ENCODE measurements at regions not wholly inside any gene's neighbourhood (a gene's known extent, or its start where the extent isn't known, plus 50 kb on each side); places are given as distances from the start of the nearest gene placed in this dataset.

DNA sequence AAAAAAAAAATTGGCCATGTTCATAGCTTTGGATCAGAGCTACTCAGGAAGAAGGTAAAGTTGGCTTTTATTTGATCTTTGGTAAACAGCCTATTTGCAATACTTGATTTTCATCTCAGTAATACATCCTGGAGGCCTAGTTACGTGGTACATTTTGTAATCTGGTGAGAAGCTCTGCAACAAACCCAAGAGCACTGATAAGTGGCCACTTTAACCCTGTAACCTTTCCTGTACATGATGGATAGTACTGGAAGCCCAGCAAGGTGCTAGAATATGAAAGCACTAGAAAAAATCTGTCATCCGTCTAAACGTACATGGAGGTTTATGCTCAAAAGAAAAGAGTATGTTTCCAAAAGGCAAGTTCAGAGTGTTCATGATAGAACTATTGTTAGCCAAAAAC lies 88.3 kb upstream of the BMP2K start:
- intact Hi-C loops (cut with DNase I; ENCODE audit: low total_unique reads) = no loop called here
- TF ChIP-seq, protein P1, sequence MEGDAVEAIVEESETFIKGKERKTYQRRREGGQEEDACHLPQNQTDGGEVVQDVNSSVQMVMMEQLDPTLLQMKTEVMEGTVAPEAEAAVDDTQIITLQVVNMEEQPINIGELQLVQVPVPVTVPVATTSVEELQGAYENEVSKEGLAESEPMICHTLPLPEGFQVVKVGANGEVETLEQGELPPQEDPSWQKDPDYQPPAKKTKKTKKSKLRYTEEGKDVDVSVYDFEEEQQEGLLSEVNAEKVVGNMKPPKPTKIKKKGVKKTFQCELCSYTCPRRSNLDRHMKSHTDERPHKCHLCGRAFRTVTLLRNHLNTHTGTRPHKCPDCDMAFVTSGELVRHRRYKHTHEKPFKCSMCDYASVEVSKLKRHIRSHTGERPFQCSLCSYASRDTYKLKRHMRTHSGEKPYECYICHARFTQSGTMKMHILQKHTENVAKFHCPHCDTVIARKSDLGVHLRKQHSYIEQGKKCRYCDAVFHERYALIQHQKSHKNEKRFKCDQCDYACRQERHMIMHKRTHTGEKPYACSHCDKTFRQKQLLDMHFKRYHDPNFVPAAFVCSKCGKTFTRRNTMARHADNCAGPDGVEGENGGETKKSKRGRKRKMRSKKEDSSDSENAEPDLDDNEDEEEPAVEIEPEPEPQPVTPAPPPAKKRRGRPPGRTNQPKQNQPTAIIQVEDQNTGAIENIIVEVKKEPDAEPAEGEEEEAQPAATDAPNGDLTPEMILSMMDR (IDR thresholded peaks at IDR 0.05) = no peak

DNA sequence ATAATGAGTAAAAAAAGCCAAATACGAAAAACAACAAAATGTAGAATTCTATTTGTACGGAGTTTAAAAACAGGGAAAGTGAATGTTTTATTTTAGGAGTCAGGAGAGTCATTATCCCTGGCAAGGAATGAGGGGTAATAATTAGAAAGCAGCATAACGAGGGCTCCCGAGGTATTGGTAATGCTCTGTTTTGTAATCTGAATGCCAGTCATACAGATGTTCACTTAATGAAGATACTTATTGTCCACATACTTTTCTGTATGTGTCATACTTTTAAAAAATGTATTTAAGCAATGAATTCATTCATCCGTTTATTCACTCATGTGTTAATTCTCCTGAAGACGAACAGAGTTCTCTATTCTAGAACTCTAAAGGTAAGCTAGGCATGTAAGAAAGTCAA lies 87.8 kb upstream of the BMP2K start:
- no peak for DNase-seq
- intact Hi-C loops (cut with DNase I; ENCODE audit: low total_unique reads) = no loop called here
- TF ChIP-seq, protein P1 (IDR thresholded peaks at IDR 0.05) = no peak

More for the DNA sequence above, 88.3 kb upstream of the BMP2K start:
- Histone ChIP-seq H3K4me3 (no peak overlapping the region), H3K36me3 (no peaks in the 10 kb centered on the region), H3K27ac (no peak overlapping the region), H3K27me3 (no peaks in the 10 kb centered on the region), H3K9me3 (no peaks in the 10 kb centered on the region), H3K4me1 (peaks cover 0 to 11% (median 2%) of the 10 kb centered on the region in 4 donors)
- no peak for DNase-seq

DNA sequence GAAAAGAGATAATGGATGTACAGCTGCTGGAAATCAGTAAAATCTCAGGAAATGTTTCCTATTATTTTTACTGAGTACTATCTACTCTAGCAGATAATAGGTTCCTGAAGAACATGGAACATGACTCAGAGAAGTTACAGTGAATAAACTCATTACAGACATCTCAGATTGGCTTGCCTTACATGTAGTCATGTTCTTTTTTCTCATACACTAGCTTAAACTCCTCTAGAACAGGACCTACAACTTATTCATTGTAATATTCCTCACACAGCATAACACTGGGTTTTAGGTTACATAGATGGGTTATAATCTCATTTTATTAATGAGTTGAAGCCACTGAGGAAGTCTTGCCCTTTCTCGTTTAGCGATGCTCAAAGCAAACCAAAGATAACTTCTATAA lies 86.9 kb upstream of the BMP2K start:
- H3K27me3 ChIP-seq = no peaks in the 10 kb centered on the region
- intact Hi-C loops (cut with DNase I; ENCODE audit: low total_unique reads) = no loop called here
- TF ChIP-seq, protein P1 (IDR thresholded peaks at IDR 0.05) = no peak
- no peak overlapping the region for H3K4me3 ChIP-seq
- peaks cover 0 to 5% (median 2%) of the 10 kb centered on the region in 4 donors for H3K4me1 ChIP-seq
- H3K27ac ChIP-seq = no peak overlapping the region
- no peak for DNase-seq
- H3K36me3 ChIP-seq = no peaks in the 10 kb centered on the region
- no peaks in the 10 kb centered on the region for H3K9me3 ChIP-seq

More for the DNA sequence above, 87.8 kb upstream of the BMP2K start:
- peaks cover 0 to 11% (median 2%) of the 10 kb centered on the region in 4 donors for H3K4me1 ChIP-seq
- H3K36me3 ChIP-seq = no peaks in the 10 kb centered on the region
- no peak overlapping the region for H3K27ac ChIP-seq
- H3K27me3 ChIP-seq = no peaks in the 10 kb centered on the region
- no peaks in the 10 kb centered on the region for H3K9me3 ChIP-seq
- no peak overlapping the region for H3K4me3 ChIP-seq

DNA sequence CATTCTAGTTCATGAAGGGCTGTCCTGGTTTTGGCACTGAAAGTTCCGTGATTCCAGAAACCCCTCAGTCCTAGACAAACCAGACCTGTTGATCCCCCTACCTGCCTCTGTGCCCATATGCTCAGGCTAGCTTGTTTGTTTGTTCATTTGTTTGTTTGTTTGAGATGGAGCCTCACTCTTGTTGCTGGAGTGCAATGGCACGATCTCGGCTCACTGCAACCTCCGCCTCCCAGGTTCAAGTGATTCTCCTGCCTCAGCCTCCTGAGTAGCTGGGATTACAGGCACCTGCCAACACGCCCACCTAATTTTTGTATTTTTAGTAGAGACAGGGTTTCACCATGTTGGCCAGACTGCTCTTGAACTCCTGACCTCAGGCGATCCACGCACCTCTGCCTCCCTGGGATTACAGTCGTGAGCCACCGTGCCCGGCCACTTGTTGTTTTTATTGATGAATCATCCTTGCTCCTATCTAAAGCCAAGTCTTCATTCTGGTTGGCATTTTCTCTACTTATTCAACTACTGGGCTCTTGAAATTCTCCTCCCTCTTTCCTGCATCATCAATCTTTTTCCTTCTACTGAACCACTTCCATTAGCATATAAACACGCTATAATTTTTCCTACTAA lies 86.3 kb upstream of the BMP2K start:
- Histone ChIP-seq H3K4me3 (no peak overlapping the region), H3K9me3 (no peaks in the 10 kb centered on the region), H3K27ac (no peak overlapping the region), H3K36me3 (no peaks in the 10 kb centered on the region), H3K27me3 (no peaks in the 10 kb centered on the region), H3K4me1 (no peaks in the 10 kb centered on the region)
- TF ChIP-seq, protein P1 (IDR thresholded peaks at IDR 0.05) = no peak
- no peak for DNase-seq
- intact Hi-C loops (cut with DNase I; ENCODE audit: low total_unique reads) = no loop called here

DNA sequence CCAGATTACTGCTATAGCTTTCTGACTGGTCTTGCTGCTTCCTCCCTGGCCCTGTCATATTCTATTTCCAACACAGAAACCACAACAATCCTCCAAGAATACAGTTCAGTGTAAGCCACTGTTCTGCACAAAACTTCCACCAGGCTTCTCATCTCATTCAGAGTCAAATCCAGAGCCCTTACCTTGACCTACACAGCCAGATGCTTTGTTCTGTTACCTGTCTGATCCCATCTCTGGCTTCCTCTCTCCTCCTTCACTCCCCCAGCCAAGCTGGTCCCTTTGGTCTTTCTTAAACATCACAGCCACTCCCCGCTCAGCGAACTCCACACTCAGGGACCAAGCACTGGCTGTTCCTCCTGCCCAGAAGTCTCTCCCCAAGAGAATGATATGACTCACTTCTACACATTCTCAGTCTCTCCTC lies 84.8 kb upstream of the BMP2K start:
- TF ChIP-seq, protein P1 (IDR thresholded peaks at IDR 0.05) = no peak
- intact Hi-C loops (cut with DNase I; ENCODE audit: low total_unique reads) = no loop called here
- Histone ChIP-seq H3K9me3 (no peaks in the 10 kb centered on the region), H3K4me3 (no peak overlapping the region), H3K4me1 (no peaks in the 10 kb centered on the region), H3K36me3 (no peaks in the 10 kb centered on the region), H3K27ac (no peak overlapping the region), H3K27me3 (no peaks in the 10 kb centered on the region)
- no peak for DNase-seq
